ENCODE measurements at regions not wholly inside any gene's neighbourhood (a gene's known extent, or its start where the extent isn't known, plus 50 kb on each side); places are given as distances from the start of the nearest gene placed in this dataset.

DNA sequence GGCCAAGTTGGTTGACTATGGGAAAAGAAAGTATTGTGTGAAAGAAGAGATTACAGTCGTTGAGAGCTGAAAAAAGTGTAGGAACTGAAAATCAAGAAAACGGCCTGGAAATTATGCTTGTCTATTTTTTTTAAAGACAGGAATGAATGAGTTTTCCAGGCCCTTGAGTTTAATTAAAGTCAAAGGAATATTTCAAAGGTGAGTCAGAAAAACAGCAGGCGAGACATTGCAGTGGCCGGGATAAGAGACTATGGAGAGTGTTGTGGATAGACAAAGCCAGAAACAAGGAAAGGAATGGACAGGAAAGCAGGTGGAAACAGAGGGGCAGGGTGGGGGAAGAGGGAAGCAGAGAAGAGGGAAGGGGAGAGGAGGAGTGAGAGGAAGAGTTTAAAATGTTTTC, 275.1 kb upstream of the LRTM1 start:
- TF ChIP-seq, protein P1, sequence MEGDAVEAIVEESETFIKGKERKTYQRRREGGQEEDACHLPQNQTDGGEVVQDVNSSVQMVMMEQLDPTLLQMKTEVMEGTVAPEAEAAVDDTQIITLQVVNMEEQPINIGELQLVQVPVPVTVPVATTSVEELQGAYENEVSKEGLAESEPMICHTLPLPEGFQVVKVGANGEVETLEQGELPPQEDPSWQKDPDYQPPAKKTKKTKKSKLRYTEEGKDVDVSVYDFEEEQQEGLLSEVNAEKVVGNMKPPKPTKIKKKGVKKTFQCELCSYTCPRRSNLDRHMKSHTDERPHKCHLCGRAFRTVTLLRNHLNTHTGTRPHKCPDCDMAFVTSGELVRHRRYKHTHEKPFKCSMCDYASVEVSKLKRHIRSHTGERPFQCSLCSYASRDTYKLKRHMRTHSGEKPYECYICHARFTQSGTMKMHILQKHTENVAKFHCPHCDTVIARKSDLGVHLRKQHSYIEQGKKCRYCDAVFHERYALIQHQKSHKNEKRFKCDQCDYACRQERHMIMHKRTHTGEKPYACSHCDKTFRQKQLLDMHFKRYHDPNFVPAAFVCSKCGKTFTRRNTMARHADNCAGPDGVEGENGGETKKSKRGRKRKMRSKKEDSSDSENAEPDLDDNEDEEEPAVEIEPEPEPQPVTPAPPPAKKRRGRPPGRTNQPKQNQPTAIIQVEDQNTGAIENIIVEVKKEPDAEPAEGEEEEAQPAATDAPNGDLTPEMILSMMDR (IDR thresholded peaks at IDR 0.05), result no peak
- no peak for TF ChIP-seq ELF4 (CRISPR knock-in tag; IDR thresholded peaks at IDR 0.05; ENCODE audit: low read depth)
- TF ChIP-seq, protein P2, sequence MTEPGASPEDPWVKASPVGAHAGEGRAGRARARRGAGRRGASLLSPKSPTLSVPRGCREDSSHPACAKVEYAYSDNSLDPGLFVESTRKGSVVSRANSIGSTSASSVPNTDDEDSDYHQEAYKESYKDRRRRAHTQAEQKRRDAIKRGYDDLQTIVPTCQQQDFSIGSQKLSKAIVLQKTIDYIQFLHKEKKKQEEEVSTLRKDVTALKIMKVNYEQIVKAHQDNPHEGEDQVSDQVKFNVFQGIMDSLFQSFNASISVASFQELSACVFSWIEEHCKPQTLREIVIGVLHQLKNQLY (CRISPR knock-in tag; IDR thresholded peaks at IDR 0.05), result no peak
- TF ChIP-seq FOXJ3 (CRISPR knock-in tag; IDR thresholded peaks at IDR 0.05; ENCODE audit: borderline replicate concordance), result no peak
- TF ChIP-seq, protein P3, sequence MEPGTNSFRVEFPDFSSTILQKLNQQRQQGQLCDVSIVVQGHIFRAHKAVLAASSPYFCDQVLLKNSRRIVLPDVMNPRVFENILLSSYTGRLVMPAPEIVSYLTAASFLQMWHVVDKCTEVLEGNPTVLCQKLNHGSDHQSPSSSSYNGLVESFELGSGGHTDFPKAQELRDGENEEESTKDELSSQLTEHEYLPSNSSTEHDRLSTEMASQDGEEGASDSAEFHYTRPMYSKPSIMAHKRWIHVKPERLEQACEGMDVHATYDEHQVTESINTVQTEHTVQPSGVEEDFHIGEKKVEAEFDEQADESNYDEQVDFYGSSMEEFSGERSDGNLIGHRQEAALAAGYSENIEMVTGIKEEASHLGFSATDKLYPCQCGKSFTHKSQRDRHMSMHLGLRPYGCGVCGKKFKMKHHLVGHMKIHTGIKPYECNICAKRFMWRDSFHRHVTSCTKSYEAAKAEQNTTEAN (CRISPR knock-in tag; IDR thresholded peaks at IDR 0.05), result no peak
- TF ChIP-seq, protein P4, sequence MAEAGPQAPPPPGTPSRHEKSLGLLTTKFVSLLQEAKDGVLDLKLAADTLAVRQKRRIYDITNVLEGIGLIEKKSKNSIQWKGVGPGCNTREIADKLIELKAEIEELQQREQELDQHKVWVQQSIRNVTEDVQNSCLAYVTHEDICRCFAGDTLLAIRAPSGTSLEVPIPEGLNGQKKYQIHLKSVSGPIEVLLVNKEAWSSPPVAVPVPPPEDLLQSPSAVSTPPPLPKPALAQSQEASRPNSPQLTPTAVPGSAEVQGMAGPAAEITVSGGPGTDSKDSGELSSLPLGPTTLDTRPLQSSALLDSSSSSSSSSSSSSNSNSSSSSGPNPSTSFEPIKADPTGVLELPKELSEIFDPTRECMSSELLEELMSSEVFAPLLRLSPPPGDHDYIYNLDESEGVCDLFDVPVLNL (CRISPR knock-in tag; IDR thresholded peaks at IDR 0.05; ENCODE audit: borderline replicate concordance, low read depth), result no peak
- TF ChIP-seq CREM (CRISPR knock-in tag; IDR thresholded peaks at IDR 0.05), result no peak
- no peak for TF ChIP-seq ESRRA (CRISPR knock-in tag; IDR thresholded peaks at IDR 0.05; ENCODE audit: borderline replicate concordance)
- TF ChIP-seq, protein P5, sequence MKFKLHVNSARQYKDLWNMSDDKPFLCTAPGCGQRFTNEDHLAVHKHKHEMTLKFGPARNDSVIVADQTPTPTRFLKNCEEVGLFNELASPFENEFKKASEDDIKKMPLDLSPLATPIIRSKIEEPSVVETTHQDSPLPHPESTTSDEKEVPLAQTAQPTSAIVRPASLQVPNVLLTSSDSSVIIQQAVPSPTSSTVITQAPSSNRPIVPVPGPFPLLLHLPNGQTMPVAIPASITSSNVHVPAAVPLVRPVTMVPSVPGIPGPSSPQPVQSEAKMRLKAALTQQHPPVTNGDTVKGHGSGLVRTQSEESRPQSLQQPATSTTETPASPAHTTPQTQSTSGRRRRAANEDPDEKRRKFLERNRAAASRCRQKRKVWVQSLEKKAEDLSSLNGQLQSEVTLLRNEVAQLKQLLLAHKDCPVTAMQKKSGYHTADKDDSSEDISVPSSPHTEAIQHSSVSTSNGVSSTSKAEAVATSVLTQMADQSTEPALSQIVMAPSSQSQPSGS (CRISPR knock-in tag; IDR thresholded peaks at IDR 0.05; ENCODE audit: borderline replicate concordance, low read depth), result no peak
- TF ChIP-seq, protein P6, sequence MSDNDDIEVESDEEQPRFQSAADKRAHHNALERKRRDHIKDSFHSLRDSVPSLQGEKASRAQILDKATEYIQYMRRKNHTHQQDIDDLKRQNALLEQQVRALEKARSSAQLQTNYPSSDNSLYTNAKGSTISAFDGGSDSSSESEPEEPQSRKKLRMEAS (CRISPR knock-in tag; IDR thresholded peaks at IDR 0.05), result no peak
- no peak for TF ChIP-seq FOXP1 (CRISPR knock-in tag; IDR thresholded peaks at IDR 0.05; ENCODE audit: borderline replicate concordance)
- TF ChIP-seq, protein P7, sequence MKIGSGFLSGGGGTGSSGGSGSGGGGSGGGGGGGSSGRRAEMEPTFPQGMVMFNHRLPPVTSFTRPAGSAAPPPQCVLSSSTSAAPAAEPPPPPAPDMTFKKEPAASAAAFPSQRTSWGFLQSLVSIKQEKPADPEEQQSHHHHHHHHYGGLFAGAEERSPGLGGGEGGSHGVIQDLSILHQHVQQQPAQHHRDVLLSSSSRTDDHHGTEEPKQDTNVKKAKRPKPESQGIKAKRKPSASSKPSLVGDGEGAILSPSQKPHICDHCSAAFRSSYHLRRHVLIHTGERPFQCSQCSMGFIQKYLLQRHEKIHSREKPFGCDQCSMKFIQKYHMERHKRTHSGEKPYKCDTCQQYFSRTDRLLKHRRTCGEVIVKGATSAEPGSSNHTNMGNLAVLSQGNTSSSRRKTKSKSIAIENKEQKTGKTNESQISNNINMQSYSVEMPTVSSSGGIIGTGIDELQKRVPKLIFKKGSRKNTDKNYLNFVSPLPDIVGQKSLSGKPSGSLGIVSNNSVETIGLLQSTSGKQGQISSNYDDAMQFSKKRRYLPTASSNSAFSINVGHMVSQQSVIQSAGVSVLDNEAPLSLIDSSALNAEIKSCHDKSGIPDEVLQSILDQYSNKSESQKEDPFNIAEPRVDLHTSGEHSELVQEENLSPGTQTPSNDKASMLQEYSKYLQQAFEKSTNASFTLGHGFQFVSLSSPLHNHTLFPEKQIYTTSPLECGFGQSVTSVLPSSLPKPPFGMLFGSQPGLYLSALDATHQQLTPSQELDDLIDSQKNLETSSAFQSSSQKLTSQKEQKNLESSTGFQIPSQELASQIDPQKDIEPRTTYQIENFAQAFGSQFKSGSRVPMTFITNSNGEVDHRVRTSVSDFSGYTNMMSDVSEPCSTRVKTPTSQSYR (CRISPR knock-in tag; IDR thresholded peaks at IDR 0.05), result no peak
- TF ChIP-seq RELA (CRISPR knock-in tag; IDR thresholded peaks at IDR 0.05; ENCODE audit: borderline replicate concordance), result no peak
